ENCODE measurements at regions not wholly inside any gene's neighbourhood (a gene's known extent, or its start where the extent isn't known, plus 50 kb on each side); places are given as distances from the start of the nearest gene placed in this dataset.

GRCh38 chr3:31142139-31142538 lies 247.7 kb upstream of the GADL1 start:
- no peak for TF ChIP-seq CTCF (IDR thresholded peaks at IDR 0.05; ENCODE audit: insufficient read depth in 1 of 2, low read depth in 1 of 2, low read length in 1 of 2, severe bottlenecking in 1 of 2, unreplicated experiment in 1 of 2)
- BruUV-seq (replicated peaks): no TSS peak
- POLR2A ChIA-PET: no interaction called here
- Mint-ChIP-seq H3K4me3 (ENCODE audit: unreplicated experiment) (no peak overlapping the region), H3K27ac (ENCODE audit: unreplicated experiment) (no peak overlapping the region), H3K4me1 (ENCODE audit: low read depth, unreplicated experiment) (peaks cover 11% of the 10 kb centered on the region), H3K27me3 (ENCODE audit: insufficient read depth, unreplicated experiment) (no peaks in the 10 kb centered on the region), H3K9me3 (ENCODE audit: unreplicated experiment) (peaks cover 19% of the 10 kb centered on the region), H3K36me3 (ENCODE audit: insufficient read depth, unreplicated experiment) (no peaks in the 10 kb centered on the region)
- H3K36me3 ChIP-seq (ENCODE audit: control insufficient read depth, insufficient read depth, low read length): no peaks in the 10 kb centered on the region
- no peaks in the 10 kb centered on the region for H3K4me1 ChIP-seq
- intact Hi-C loops (cut with micrococcal nuclease; ENCODE audit: unreplicated experiment): no loop called here
- no peaks in the 10 kb centered on the region for H3K27me3 ChIP-seq (replicated peaks; ENCODE audit: control insufficient read depth, insufficient read depth, low read length)
- peaks cover 6% of the 10 kb centered on the region for H3K9me3 ChIP-seq
- no peak for DNase-seq
- CTCF ChIA-PET: no interaction called here
- no peak overlapping the region for H3K4me3 ChIP-seq (ENCODE audit: low read depth, low read length)

- no peak overlapping the region for H3K4me3 Mint-ChIP-seq (ENCODE audit: unreplicated experiment)
- H3K4me3 ChIP-seq (ENCODE audit: low read depth, low read length): no peak overlapping the region
- no peak for TF ChIP-seq CTCF (IDR thresholded peaks at IDR 0.05; ENCODE audit: insufficient read depth in 1 of 2, low read depth in 1 of 2, low read length in 1 of 2, severe bottlenecking in 1 of 2, unreplicated experiment in 1 of 2)
- no peaks in the 10 kb centered on the region for H3K36me3 ChIP-seq (ENCODE audit: control insufficient read depth, insufficient read depth, low read length)
- peaks cover 11% of the 10 kb centered on the region for H3K4me1 Mint-ChIP-seq (ENCODE audit: low read depth, unreplicated experiment)
- no peak for DNase-seq
- H3K27ac Mint-ChIP-seq (ENCODE audit: unreplicated experiment): no peak overlapping the region
- no TSS peak for BruUV-seq (replicated peaks)
- H3K4me1 ChIP-seq: no peaks in the 10 kb centered on the region
- H3K27me3 ChIP-seq (replicated peaks; ENCODE audit: control insufficient read depth, insufficient read depth, low read length): no peaks in the 10 kb centered on the region
- H3K9me3 ChIP-seq: peaks cover 10% of the 10 kb centered on the region
- peaks cover 19% of the 10 kb centered on the region for H3K9me3 Mint-ChIP-seq (ENCODE audit: unreplicated experiment)
- H3K36me3 Mint-ChIP-seq (ENCODE audit: insufficient read depth, unreplicated experiment): no peaks in the 10 kb centered on the region
- ChIA-PET CTCF (no interaction called here), POLR2A (no interaction called here)
- intact Hi-C loops (cut with micrococcal nuclease; ENCODE audit: unreplicated experiment): no loop called here
- H3K27me3 Mint-ChIP-seq (ENCODE audit: insufficient read depth, unreplicated experiment): no peaks in the 10 kb centered on the region
Observed at GRCh38 chr3:31142543-31142942, 248.1 kb upstream of the GADL1 start.

- Mint-ChIP-seq H3K36me3 (ENCODE audit: insufficient read depth, unreplicated experiment) (no peaks in the 10 kb centered on the region), H3K27me3 (ENCODE audit: insufficient read depth, unreplicated experiment) (no peaks in the 10 kb centered on the region), H3K4me1 (ENCODE audit: low read depth, unreplicated experiment) (no peaks in the 10 kb centered on the region), H3K27ac (ENCODE audit: unreplicated experiment) (no peak overlapping the region), H3K4me3 (ENCODE audit: unreplicated experiment) (no peak overlapping the region), H3K9me3 (ENCODE audit: unreplicated experiment) (peaks cover 29% of the 10 kb centered on the region)
- no peaks in the 10 kb centered on the region for H3K4me1 ChIP-seq
- H3K4me3 ChIP-seq (ENCODE audit: low read depth, low read length): no peak overlapping the region
- CTCF ChIA-PET: no interaction called here
- peaks cover 12% of the 10 kb centered on the region for H3K9me3 ChIP-seq
- POLR2A ChIA-PET: no interaction called here
- no TSS peak for BruUV-seq (replicated peaks)
- TF ChIP-seq CTCF (IDR thresholded peaks at IDR 0.05; ENCODE audit: insufficient read depth in 1 of 2, low read depth in 1 of 2, low read length in 1 of 2, severe bottlenecking in 1 of 2, unreplicated experiment in 1 of 2): no peak
- intact Hi-C loops (cut with micrococcal nuclease; ENCODE audit: unreplicated experiment): no loop called here
- H3K36me3 ChIP-seq (ENCODE audit: control insufficient read depth, insufficient read depth, low read length): no peaks in the 10 kb centered on the region
- no peaks in the 10 kb centered on the region for H3K27me3 ChIP-seq (replicated peaks; ENCODE audit: control insufficient read depth, insufficient read depth, low read length)
- DNase-seq: no peak
Observed at GRCh38 chr3:31145062-31145461, 250.6 kb upstream of the GADL1 start.
